ENCODE measurements at regions not wholly inside any gene's neighbourhood (a gene's known extent, or its start where the extent isn't known, plus 50 kb on each side); places are given as distances from the start of the nearest gene placed in this dataset.
"Not testable (repeated sequence)": the region's sequence is repeated elsewhere in the genome, so short reads cannot be mapped to it uniquely, and the experiment has no call there.

GRCh38 chr5:125053179-125053578, 306.7 kb upstream of the ZNF608 start:
- DNase-seq: no peak

- DNase-seq: no peak
Measured at GRCh38 chr5:125054146-125054545, 307.7 kb upstream of the ZNF608 start.

DNA sequence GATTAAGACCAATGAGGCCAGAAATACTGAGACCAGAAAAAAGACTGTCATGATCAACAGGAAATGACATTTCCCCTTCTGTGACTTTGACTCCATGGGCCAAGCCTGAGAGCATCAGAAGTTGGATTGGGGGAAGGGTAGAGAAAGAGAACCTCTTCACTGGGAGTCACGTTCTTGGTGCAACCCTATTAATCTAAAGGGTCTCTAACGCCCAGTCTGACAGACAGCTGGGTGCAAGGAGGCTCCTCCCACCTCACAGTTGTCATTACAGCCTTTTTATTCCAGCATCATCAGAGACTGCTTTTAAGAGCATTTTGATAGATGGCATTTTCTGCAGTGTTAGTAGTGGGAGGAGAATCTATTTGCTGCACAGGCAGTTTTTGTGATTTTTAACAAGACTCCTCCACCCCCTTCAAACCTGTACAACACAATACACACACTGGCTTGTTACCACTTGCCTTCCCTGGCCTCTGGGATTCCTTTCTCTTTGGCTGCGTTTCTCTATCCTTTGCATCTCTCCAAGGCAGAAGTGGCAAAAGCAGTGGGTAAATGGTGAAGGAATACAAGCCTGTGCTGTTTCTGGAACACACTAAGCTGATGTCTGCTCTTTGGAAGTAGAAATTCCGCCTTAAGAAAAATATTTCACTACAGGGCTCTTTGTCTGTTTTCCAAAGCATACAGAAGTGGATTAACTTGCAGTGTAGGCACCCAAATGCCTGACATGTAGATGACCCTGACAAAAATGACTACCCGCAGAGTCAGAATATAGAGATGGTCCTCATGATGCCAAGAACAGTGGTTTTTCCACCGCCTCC, 310.4 kb upstream of the ZNF608 start:
- peak; percentile 23 for DNase-seq

DNA sequence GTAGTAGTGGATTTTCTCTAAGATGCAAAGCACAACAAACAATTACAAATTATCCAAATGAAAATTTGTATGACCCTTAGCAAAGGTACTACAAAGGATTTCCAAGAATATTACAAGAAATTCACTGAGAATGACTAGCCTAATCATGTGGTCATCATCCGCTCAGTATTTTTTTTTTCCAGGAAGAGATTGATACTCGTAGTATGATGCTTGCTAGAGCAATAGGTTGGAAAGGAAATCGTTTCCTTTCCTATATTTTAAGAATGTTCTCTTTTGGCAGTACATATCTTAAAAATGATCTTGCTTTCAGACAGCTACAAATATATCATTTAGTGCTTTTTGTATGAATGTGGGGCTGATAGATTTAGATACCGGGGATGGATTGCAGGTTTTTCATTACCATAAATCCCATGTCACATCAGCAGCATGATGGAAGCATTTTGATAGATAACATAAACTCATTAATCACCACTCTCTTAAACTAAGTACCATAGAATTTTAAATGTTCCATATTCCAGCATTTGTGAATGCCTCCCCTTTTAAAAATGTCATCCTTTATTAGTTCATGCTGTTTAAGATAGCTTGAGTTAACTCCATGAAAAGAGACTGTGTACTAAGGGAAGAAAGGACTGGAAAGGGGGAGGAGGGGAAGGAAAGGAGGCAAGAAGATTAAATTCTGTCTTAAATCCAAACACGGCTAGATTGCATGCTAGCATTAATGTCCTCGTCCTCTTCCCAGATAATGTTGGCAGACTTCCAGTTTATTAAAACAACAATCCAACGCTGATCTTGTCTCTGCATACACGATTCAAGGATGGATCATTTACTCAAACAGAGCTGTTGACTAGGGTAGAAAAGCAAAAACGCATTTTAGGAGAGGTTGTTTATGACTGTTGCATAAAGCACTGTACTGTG, 311.7 kb upstream of the ZNF608 start:
- no peak for DNase-seq

GRCh38 chr5:125059255-125060002, 313.0 kb upstream of the ZNF608 start:
- no peak for DNase-seq

- no peak for DNase-seq
Measured at GRCh38 chr5:125061726-125062125, 315.3 kb upstream of the ZNF608 start.

DNA sequence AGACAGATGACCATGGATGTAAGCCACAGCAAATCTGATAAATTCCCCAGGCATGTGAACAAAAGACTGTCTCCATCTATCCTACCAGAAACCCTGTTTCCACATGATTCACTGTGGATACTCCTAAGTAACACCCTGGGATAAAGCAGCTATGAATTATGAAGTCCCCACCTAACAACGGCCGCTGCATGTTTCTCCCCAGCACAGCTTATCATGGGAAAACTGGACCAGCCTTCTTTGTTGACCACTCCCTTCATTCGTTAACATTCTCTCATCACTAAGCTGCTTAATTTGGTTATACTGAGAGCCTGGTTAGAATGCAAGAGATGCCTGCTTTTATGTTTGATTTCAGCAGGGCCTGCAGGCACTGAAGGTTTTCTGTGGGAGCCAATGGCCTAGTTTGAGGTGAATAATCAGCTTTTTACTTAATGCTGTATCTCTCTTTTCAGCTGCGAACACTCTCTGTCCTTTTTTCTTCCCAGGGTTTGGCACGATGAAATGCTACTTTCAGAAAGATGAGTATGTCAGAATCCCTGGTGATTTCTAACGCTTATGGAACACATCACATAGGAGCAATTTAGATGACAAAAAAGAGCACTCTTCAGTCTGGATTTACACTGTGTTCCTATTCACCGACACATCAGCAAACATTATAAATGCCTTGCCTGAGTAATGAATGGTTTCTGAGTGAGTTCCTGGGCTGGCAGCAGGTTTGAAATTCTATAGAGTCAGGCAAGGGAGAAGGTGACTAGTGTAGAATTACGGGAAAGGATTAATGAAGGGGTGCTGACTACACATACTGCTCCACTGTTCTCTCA, 318.4 kb upstream of the ZNF608 start:
- no peak for DNase-seq

- DNase-seq: no peak
Measured at GRCh38 chr5:125065741-125066140, 319.3 kb upstream of the ZNF608 start.

DNA sequence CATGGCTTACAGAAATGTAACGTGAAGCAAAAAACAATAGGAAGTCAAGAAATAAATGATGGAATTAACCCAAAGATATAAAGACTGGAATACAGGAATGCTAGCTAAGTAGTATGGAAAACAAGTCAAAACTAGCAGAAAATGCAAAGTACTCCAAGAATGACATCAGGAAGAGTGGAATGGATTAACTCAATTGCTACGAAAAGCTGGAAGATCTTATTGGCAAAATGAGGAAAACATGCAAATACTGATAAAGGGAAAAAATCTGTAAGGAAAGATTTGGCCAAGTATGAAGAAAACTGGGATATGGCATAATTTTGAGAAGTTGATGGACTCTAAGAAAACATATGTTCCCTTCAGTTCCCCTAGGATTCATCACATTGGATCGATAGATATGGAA, 324.5 kb upstream of the ZNF608 start:
- no peak for DNase-seq

DNA sequence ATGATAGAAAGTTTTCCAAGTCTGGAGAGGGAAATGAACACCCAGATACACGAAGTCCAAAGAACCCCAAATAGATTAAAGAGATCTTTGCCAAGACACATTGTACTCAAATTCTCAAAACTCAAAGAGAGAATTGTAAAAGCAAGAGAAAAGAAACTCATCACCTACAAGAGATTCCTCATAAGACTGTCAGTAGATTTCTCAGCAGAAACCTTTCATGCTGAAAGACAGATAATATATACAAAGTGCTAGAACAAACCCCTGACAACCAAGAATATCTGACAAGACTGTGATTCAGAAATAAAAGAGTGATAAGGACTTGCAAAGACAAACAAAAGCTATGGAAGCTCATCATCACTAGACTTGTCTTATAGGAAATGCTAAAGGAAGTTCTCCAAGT, 326.7 kb upstream of the ZNF608 start:
- no peak for DNase-seq

DNA sequence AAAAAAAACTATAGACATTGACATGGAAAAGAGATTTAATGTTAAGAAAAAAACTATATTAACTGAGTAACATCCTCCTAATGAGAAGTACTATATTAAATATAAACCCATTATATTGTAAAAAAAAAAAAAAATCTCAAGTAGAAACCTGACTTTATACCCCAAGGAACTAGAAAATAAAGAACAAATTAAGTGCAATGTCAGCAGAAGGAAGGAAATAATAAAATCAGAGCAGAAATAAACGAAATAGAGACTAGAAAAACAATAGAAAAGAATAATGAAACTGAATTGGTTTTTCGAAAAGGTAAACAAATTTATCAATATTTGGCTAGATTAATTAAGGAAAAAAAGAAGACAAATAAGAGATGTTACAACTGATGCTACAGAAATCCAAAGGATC, 329.1 kb upstream of the ZNF608 start:
- DNase-seq: no peak

DNA sequence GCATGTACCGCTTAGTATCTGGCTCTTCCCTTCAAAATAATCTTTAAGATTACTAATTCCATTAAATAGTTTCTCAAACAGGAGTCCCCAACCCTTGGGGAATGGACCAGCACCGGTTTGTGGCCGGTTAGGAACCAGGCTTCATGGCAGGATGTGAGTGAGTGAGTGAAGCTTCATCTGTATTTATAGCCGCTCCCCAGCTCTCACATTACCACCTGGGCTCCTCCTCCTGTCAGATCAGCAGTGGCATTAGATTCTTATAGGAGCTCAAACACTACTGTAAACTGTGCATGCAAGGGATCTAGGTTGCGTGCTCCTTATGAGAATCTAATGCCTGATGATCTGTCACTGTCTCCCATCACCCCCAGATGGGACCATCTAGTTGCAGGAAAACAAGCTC, 332.6 kb upstream of the ZNF608 start:
- DNase-seq: not testable (repeated sequence)

- DNase-seq: no peak
Measured at GRCh38 chr5:125081101-125081500, 334.7 kb upstream of the ZNF608 start.

GRCh38 chr5:125083981-125084380, 337.5 kb upstream of the ZNF608 start:
- DNase-seq: no peak

DNA sequence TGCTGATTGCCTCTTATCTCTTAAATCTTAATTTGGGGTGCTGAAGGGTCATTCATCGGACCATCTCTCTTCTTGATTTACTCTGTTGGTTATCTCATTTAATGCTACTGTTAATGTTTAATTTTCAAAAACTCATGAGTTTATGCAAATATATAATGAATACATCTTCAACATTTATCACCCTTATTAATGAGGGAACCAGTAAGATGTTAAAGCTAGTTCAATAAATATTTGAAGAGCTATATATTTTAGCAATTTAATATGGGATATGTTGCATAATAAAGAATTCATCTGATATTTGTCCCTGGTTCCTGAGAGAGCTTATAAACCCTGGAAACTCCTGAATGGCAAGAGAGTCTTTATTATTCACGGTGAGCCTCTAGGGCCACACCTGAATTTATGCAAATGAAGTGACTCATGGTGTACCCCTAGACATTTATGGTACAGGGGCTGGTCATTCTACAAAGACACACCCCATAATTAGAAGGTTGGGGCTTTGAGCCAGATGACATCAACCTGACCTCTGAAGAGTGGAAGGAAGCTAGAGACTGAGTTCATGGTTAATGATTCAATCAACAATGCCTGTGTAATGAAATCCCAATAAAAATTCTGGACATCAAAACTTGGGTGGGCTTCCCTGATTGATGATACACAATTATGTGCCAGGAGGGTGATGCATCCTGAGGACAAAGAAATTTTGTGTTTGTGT, 339.5 kb upstream of the ZNF608 start:
- DNase-seq: no peak

- no peak for DNase-seq
Measured at GRCh38 chr5:125088522-125089105, 342.2 kb upstream of the ZNF608 start.

DNA sequence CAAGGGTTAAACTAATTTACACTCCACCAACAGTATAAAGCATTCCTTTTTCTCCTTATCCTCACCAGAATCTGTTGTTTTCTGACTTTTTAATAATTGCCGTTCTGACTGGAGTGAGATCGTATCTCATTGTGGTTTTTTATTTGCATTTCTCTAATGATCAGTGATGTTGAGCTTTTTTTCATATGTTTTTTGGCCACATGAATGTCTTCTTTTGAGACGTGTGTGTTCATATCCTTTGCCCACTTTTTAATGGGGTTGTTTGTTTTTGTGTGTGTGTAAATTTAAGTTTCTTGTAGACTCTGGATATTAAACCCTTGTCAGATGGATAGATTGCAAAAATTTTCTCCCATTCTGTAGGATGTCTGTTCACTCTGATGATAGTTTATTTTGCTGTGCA, 345.7 kb upstream of the ZNF608 start:
- not testable (repeated sequence) for DNase-seq

DNA sequence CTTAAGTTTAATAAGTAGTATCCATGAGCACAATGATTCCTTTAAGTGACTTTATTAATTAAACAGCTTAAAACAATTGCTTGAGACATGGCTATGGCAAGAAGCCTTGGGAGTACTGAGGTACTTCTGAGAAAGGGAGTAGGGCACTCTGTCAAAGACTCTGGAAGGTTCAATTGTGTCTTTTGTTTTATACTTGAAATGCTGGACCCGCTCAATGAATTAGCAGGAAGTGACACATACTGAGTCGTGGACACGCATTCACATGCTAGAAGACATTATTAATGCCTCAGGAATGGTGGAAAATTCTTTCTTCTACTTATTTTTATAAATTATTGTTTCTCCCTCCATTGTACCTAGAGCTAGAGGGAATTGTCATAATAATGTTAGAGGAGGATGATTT, 347.3 kb upstream of the ZNF608 start:
- no peak for DNase-seq

GRCh38 chr5:125100342-125100741, 353.9 kb upstream of the ZNF608 start:
- DNase-seq: no peak

- no peak for DNase-seq
Measured at GRCh38 chr5:125100951-125101350, 354.5 kb upstream of the ZNF608 start.

DNA sequence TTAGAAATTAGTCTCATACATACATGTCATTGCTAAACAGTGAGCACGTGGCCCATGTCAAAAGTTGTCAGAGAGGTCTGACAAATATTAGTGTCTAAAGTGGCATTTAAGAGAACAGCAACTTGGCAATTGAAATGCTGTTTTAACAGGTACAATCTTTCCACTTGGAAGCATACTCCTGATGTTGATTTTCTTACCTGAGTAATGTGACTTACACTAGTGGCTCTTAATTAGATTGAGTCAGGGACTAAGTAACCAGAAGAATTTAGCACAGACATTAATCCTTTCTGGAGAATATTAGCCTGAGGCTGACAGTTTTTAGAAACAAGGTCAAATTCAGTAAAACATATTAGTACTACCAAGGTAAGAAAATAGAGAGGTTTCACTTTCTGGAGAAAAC, 357.0 kb upstream of the ZNF608 start:
- no peak for DNase-seq
